OCI-LY3 (cell line): ENCODE measurements at regions not wholly inside any gene's neighbourhood (a gene's known extent, or its start where the extent isn't known, plus 50 kb on each side); places are given as distances from the start of the nearest gene placed in this dataset.

Experiments used
- H2AFZ ChIP-seq: fragments of 200-600, 300-600 bp; shearing (Covaris generic); 2 replicates; pipeline ENCODE4 v1.6.0; 2014; ENCODE audit warnings: antibody characterized with exemption, low read depth, low read length
- H3K27ac ChIP-seq: fragments of 200-600, 300-600 bp; sonication (generic); 2 replicates; pipeline ENCODE4 v1.5.1; 2014; ENCODE audit warnings: mild to moderate bottlenecking, low read length, moderate library complexity, mixed read lengths
- H3K27me3 ChIP-seq: fragments of 200-600, 300-600 bp; sonication (generic); 2 replicates; pipeline ENCODE4 v1.6.1; 2014; ENCODE audit warnings: low read depth, low read length, mixed read lengths
- H3K36me3 ChIP-seq: fragments of 200-600, 300-600 bp; sonication (generic); replicated peaks from 2 replicates; pipeline ENCODE3; 2014; ENCODE audit warnings: low read depth, low read length, mixed read lengths
- H3K4me1 ChIP-seq: fragments of 300-600, 200-600 bp; sonication (generic); 2 replicates; pipeline ENCODE4 v1.6.1; 2014; ENCODE audit warnings: low read length, mixed read lengths
- H3K4me2 ChIP-seq: fragments of 200-600, 300-600 bp; sonication (generic); 2 replicates; pipeline ENCODE4 v1.6.1; 2014; ENCODE audit warnings: low read length, mixed read lengths
- H3K4me3 ChIP-seq: fragments of 300-600, 200-600 bp; sonication (generic); 2 replicates; pipeline ENCODE4 v1.5.1; 2014; ENCODE audit warnings: antibody characterized with exemption, mild to moderate bottlenecking, low read length, moderate library complexity
- H3K79me2 ChIP-seq: fragments of 300-600, 200-600 bp; shearing (Covaris generic); 2 replicates; pipeline ENCODE4 v1.6.1; 2014; ENCODE audit warnings: mild to moderate bottlenecking, low read length, mixed read lengths
- H3K9ac ChIP-seq: fragments of 300-600, 200-600 bp; shearing (Covaris generic); 2 replicates; pipeline ENCODE4 v1.6.0; 2014; ENCODE audit warnings: mild to moderate bottlenecking, low read length, moderate library complexity
- H3K9me3 ChIP-seq: fragments of 200-600, 300-600 bp; shearing (Covaris generic); 2 replicates; pipeline ENCODE4 v1.6.1; 2014; ENCODE audit warnings: low read length, mixed read lengths; ENCODE audit not compliant: insufficient read depth
- H4K20me1 ChIP-seq: fragments of 200-600, 300-600 bp; sonication (generic); 2 replicates; pipeline ENCODE4 v1.6.1; 2016; ENCODE audit warnings: low read length, mixed read lengths; ENCODE audit not compliant: insufficient read depth
- CTCF ChIP-seq: fragments of 200-600, 300-600 bp; sonication (generic); IDR thresholded peaks from 2 replicates; pipeline ENCODE4 v1.5.1; 2014; ENCODE audit warnings: antibody characterized with exemption, low read length, low read depth
- EZH2phosphoT487 ChIP-seq: fragments of 200-600 bp; shearing (Covaris generic); IDR thresholded peaks from 2 replicates; pipeline ENCODE4 v1.6.1; 2018; ENCODE audit warnings: antibody characterized with exemption, mixed run types, low read depth

GRCh38 chrX:25285598-25285997 is 269.8 kb upstream of the ARX start:
- Histone ChIP-seq H3K36me3 (no peaks in the 10 kb centered on the region), H4K20me1 (no peaks in the 10 kb centered on the region), H3K9me3 (no peaks in the 10 kb centered on the region), H3K9ac (no peak overlapping the region), H3K4me3 (no peak overlapping the region), H3K4me1 (no peaks in the 10 kb centered on the region), H3K27ac (no peak overlapping the region), H3K27me3 (no peaks in the 10 kb centered on the region), H2AFZ (no peak overlapping the region), H3K79me2 (no peaks in the 10 kb centered on the region), H3K4me2 (no peak overlapping the region)
- TF ChIP-seq EZH2phosphoT487 = no peak

- H3K27ac ChIP-seq = no peak overlapping the region
- no peak overlapping the region for H3K9ac ChIP-seq
- no peaks in the 10 kb centered on the region for H3K27me3 ChIP-seq
- H3K4me2 ChIP-seq = no peak overlapping the region
- no peaks in the 10 kb centered on the region for H3K9me3 ChIP-seq
- no peak overlapping the region for H3K4me3 ChIP-seq
- TF ChIP-seq EZH2phosphoT487 (no peak), CTCF (no peak)
- H3K4me1 ChIP-seq = no peaks in the 10 kb centered on the region
- H3K36me3 ChIP-seq = no peaks in the 10 kb centered on the region
- no peak overlapping the region for H2AFZ ChIP-seq
- H4K20me1 ChIP-seq = no peaks in the 10 kb centered on the region
- no peaks in the 10 kb centered on the region for H3K79me2 ChIP-seq
Observed at GRCh38 chrX:25279510-25279909, 263.7 kb upstream of the ARX start.

GRCh38 chrX:25278341-25278740 is 262.6 kb upstream of the ARX start:
- Histone ChIP-seq H3K4me3 (no peak overlapping the region), H3K4me2 (no peak overlapping the region), H3K9ac (no peak overlapping the region), H4K20me1 (no peaks in the 10 kb centered on the region), H3K36me3 (no peaks in the 10 kb centered on the region), H3K79me2 (no peaks in the 10 kb centered on the region), H3K9me3 (no peaks in the 10 kb centered on the region), H3K4me1 (no peaks in the 10 kb centered on the region), H3K27ac (no peak overlapping the region), H2AFZ (no peak overlapping the region), H3K27me3 (no peaks in the 10 kb centered on the region)
- TF ChIP-seq EZH2phosphoT487 = no peak
- TF ChIP-seq CTCF = no peak

GRCh38 chrX:25277574-25277973 is 261.8 kb upstream of the ARX start:
- H3K36me3 ChIP-seq = no peaks in the 10 kb centered on the region
- no peaks in the 10 kb centered on the region for H3K9me3 ChIP-seq
- TF ChIP-seq CTCF (no peak), EZH2phosphoT487 (no peak)
- H3K27me3 ChIP-seq = no peaks in the 10 kb centered on the region
- no peaks in the 10 kb centered on the region for H3K79me2 ChIP-seq
- H2AFZ ChIP-seq = no peak overlapping the region
- H3K4me3 ChIP-seq = no peak overlapping the region
- no peak overlapping the region for H3K4me2 ChIP-seq
- no peak overlapping the region for H3K9ac ChIP-seq
- no peaks in the 10 kb centered on the region for H3K4me1 ChIP-seq
- no peak overlapping the region for H3K27ac ChIP-seq
- no peaks in the 10 kb centered on the region for H4K20me1 ChIP-seq

GRCh38 chrX:25275159-25275558 is 259.4 kb upstream of the ARX start:
- Histone ChIP-seq H3K27me3 (no peaks in the 10 kb centered on the region), H3K79me2 (no peaks in the 10 kb centered on the region)

More at GRCh38 chrX:25275159-25275558, 259.4 kb upstream of the ARX start:
- no peak overlapping the region for H3K9ac ChIP-seq
- no peak overlapping the region for H3K27ac ChIP-seq
- no peaks in the 10 kb centered on the region for H3K4me1 ChIP-seq
- TF ChIP-seq EZH2phosphoT487 = no peak
- TF ChIP-seq CTCF = peak; percentile 55
- no peak overlapping the region for H3K4me2 ChIP-seq
- H2AFZ ChIP-seq = no peak overlapping the region
- no peak overlapping the region for H3K4me3 ChIP-seq
- H3K9me3 ChIP-seq = no peaks in the 10 kb centered on the region
- no peaks in the 10 kb centered on the region for H4K20me1 ChIP-seq
- H3K36me3 ChIP-seq = no peaks in the 10 kb centered on the region
